ENCODE measurements at regions not wholly inside any gene's neighbourhood (a gene's known extent, or its start where the extent isn't known, plus 50 kb on each side); places are given as distances from the start of the nearest gene placed in this dataset.

- Histone ChIP-seq H3K4me1 (no peaks in the 10 kb centered on the region), H3K36me3 (no peaks in the 10 kb centered on the region), H3K9me3 (no peaks in the 10 kb centered on the region; the same call in 1 of the 2 replicates), H3K27me3 (no peaks in the 10 kb centered on the region), H3K4me3 (ENCODE audit: low read depth, low read length) (no peak overlapping the region)
- no peak for TF ChIP-seq CTCF (IDR thresholded peaks at IDR 0.05; ENCODE audit: low read depth, low read length)
- DNase-seq: no peak
Measured at GRCh38 chr14:42565556-42565955, 958.9 kb downstream of the LRFN5 start.

DNA sequence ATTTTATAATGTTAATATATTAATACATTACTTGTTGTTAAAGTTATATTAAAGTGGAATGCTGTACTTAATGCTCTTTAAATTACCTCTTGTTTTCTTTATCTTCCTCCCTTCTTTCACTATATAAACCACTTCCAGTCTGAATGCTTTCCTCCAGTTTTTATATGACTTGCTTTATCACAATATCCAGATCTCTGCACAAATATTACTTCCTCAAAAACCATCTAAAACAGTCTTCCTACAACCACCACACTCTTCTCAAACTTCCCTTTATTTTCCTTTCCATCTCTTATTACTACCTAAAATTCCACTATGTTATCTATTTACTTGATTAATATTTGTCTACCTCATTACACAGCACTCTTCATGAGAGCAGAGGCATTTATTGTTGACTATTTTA lies 956.6 kb downstream of the LRFN5 start:
- no peak for TF ChIP-seq CTCF (IDR thresholded peaks at IDR 0.05; ENCODE audit: low read depth, low read length)
- no peaks in the 10 kb centered on the region for H3K36me3 ChIP-seq
- no peaks in the 10 kb centered on the region for H3K4me1 ChIP-seq
- H3K27me3 ChIP-seq: no peaks in the 10 kb centered on the region
- no peaks in the 10 kb centered on the region for H3K9me3 ChIP-seq
- H3K4me3 ChIP-seq (ENCODE audit: low read depth, low read length): no peak overlapping the region
- no peak for DNase-seq

GRCh38 chr14:42556551-42556950 lies 949.9 kb downstream of the LRFN5 start:
- no peak overlapping the region for H3K4me3 ChIP-seq (ENCODE audit: low read depth, low read length)
- no peak for DNase-seq
- no peaks in the 10 kb centered on the region for H3K4me1 ChIP-seq
- no peak for TF ChIP-seq CTCF (IDR thresholded peaks at IDR 0.05; ENCODE audit: low read depth, low read length)
- H3K9me3 ChIP-seq: peaks cover 4% of the 10 kb centered on the region; the same call in 1 of the 2 replicates
- H3K36me3 ChIP-seq: no peaks in the 10 kb centered on the region
- no peaks in the 10 kb centered on the region for H3K27me3 ChIP-seq

GRCh38 chr14:42555365-42555764 lies 948.7 kb downstream of the LRFN5 start:
- H3K27me3 ChIP-seq: no peaks in the 10 kb centered on the region
- no peak for TF ChIP-seq CTCF (IDR thresholded peaks at IDR 0.05; ENCODE audit: low read depth, low read length)
- DNase-seq: no peak
- peaks cover 4% of the 10 kb centered on the region; the same call in 1 of the 2 replicates for H3K9me3 ChIP-seq
- no peaks in the 10 kb centered on the region for H3K4me1 ChIP-seq
- H3K36me3 ChIP-seq: no peaks in the 10 kb centered on the region
- H3K4me3 ChIP-seq (ENCODE audit: low read depth, low read length): no peak overlapping the region

DNA sequence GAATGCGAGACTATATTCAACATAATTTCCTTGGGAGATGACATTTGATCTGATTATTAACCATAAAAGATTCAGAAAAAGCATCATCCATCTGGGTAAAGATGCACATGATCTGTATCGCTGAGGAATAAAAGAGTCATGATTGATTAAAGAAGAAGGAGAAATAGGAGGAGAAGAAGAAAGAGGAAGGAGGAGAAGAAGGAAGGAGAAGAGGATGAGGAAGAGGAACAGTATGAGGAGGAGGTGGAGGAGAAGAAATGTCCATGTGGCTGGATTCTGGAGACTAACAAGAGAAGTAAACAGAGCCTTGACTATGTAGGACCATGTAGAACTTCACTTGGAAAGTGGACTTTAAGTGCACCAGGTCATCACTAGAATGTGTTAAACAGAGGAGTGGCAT lies 947.4 kb downstream of the LRFN5 start:
- Histone ChIP-seq H3K4me1 (no peaks in the 10 kb centered on the region), H3K9me3 (peaks cover 4% of the 10 kb centered on the region; the same call in 1 of the 2 replicates), H3K4me3 (ENCODE audit: low read depth, low read length) (no peak overlapping the region), H3K27me3 (no peaks in the 10 kb centered on the region), H3K36me3 (no peaks in the 10 kb centered on the region)
- TF ChIP-seq CTCF (IDR thresholded peaks at IDR 0.05; ENCODE audit: low read depth, low read length): no peak
- DNase-seq: no peak

DNA sequence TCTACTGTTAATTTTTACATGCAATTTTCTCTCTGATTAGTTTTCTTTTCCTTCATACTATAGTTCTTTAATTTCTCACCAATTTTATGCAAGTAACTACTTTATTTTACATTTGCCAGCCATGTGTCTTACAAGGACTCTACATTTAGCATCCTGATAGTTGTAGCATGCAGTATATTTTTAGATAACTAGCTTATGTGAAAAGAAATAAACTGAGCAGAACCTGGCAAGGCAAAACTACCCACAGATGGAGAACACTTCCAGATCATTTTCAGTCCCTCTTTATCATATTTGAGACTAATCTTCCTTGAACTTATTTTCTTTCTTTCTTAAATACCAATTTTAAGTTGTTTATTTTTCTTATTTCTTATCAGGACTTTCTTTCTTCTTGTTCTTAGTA lies 943.6 kb downstream of the LRFN5 start:
- TF ChIP-seq CTCF (IDR thresholded peaks at IDR 0.05; ENCODE audit: low read depth, low read length): no peak
- Histone ChIP-seq H3K4me3 (ENCODE audit: low read depth, low read length) (no peak overlapping the region), H3K9me3 (peaks cover 4% of the 10 kb centered on the region; the same call in 1 of the 2 replicates), H3K4me1 (no peaks in the 10 kb centered on the region), H3K27me3 (no peaks in the 10 kb centered on the region), H3K36me3 (no peaks in the 10 kb centered on the region)
- DNase-seq: no peak

Data from BE2C (cell line).